Panc1 (cell line): ENCODE measurements at regions not wholly inside any gene's neighbourhood (a gene's known extent, or its start where the extent isn't known, plus 50 kb on each side); places are given as distances from the start of the nearest gene placed in this dataset.

Experiments used
- TF ChIP-seq, protein P1 (sequence below): fragments of 450-650 bp; IDR thresholded peaks from 2 replicates; pipeline ENCODE4 v1.5.1; 2017; ENCODE audit warnings: mild to moderate bottlenecking
- TF ChIP-seq, protein P2 (sequence below), 2 experiments: IDR thresholded peaks; 2 replicates each; pipeline ENCODE4 v1.6.1; 2011 to 2012; ENCODE audit warnings: low read depth in 2 of 2, control low read depth in 1 of 2, low read length in 1 of 2, mild to moderate bottlenecking in 1 of 2, moderate library complexity in 1 of 2; ENCODE audit not compliant: insufficient read depth in 1 of 2

DNA sequence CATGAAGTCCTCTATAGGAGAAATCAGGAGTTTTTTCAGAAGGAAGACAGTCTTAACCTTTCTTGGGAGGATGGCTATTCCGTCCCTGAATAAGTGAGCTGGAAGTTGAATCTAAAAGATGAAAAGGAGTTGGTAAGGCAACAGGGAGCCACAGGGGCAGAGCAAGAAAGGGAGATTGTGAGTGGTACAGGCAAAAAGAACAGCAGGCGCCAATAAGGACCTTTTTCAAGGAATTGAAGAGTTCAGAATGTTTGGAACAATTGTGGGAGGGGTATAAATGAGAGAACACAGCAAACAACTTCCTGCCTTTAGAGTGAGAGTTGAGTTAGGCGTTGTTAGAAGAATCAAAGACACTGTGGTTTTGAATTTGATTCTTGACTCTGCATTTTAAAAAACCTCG, 1003.7 kb downstream of the EPHA7 start:
- TF ChIP-seq, protein P1, sequence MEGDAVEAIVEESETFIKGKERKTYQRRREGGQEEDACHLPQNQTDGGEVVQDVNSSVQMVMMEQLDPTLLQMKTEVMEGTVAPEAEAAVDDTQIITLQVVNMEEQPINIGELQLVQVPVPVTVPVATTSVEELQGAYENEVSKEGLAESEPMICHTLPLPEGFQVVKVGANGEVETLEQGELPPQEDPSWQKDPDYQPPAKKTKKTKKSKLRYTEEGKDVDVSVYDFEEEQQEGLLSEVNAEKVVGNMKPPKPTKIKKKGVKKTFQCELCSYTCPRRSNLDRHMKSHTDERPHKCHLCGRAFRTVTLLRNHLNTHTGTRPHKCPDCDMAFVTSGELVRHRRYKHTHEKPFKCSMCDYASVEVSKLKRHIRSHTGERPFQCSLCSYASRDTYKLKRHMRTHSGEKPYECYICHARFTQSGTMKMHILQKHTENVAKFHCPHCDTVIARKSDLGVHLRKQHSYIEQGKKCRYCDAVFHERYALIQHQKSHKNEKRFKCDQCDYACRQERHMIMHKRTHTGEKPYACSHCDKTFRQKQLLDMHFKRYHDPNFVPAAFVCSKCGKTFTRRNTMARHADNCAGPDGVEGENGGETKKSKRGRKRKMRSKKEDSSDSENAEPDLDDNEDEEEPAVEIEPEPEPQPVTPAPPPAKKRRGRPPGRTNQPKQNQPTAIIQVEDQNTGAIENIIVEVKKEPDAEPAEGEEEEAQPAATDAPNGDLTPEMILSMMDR = no peak
- TF ChIP-seq, protein P2, sequence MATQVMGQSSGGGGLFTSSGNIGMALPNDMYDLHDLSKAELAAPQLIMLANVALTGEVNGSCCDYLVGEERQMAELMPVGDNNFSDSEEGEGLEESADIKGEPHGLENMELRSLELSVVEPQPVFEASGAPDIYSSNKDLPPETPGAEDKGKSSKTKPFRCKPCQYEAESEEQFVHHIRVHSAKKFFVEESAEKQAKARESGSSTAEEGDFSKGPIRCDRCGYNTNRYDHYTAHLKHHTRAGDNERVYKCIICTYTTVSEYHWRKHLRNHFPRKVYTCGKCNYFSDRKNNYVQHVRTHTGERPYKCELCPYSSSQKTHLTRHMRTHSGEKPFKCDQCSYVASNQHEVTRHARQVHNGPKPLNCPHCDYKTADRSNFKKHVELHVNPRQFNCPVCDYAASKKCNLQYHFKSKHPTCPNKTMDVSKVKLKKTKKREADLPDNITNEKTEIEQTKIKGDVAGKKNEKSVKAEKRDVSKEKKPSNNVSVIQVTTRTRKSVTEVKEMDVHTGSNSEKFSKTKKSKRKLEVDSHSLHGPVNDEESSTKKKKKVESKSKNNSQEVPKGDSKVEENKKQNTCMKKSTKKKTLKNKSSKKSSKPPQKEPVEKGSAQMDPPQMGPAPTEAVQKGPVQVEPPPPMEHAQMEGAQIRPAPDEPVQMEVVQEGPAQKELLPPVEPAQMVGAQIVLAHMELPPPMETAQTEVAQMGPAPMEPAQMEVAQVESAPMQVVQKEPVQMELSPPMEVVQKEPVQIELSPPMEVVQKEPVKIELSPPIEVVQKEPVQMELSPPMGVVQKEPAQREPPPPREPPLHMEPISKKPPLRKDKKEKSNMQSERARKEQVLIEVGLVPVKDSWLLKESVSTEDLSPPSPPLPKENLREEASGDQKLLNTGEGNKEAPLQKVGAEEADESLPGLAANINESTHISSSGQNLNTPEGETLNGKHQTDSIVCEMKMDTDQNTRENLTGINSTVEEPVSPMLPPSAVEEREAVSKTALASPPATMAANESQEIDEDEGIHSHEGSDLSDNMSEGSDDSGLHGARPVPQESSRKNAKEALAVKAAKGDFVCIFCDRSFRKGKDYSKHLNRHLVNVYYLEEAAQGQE (IDR thresholded peaks at IDR 0.05; ENCODE audit: insufficient read depth in 1 of 2, low read depth in 2 of 2, low read length in 1 of 2) = no peak
